HEK293 (cell line): ENCODE measurements at regions not wholly inside any gene's neighbourhood (a gene's known extent, or its start where the extent isn't known, plus 50 kb on each side); places are given as distances from the start of the nearest gene placed in this dataset.

Source experiments
- CTCF ChIA-PET: fragments of 350-600 bp; formaldehyde crosslinking; extraction: SDS; loops from one replicate; lab custom pipeline; 2021; ENCODE audit warnings: antibody characterized with exemption; lab: Yijun Ruan, JAX
- POLR2A ChIA-PET: fragments of 300-600 bp; formaldehyde crosslinking; extraction: SDS; loops from one replicate; lab custom pipeline; 2020; ENCODE audit warnings: antibody characterized with exemption, inconsistent platforms; lab: Yijun Ruan, JAX
- H3K27ac ChIP-seq: fragments of 200-500 bp; sonication (Bioruptor generic); 2 replicates; pipeline ENCODE4 v1.5.1; 2014; ENCODE audit warnings: low read depth, low read length, control low read depth, inconsistent platforms; ENCODE audit errors: extremely low read depth
- H3K36me3 ChIP-seq, 2 experiments: fragments of 200-500 bp in 1 of 2; sonication (Bioruptor generic) in 1 of 2; 1 replicate in 1 of 2; 2 replicates in 1 of 2; pipeline ENCODE4 v1.5.1; 2014 to 2017; ENCODE audit warnings: inconsistent platforms in 2 of 2, low read length in 2 of 2; ENCODE audit not compliant: control insufficient read depth in 2 of 2, insufficient read depth in 1 of 2
- H3K4me1 ChIP-seq: fragments of 200-500 bp; sonication (Bioruptor generic); 2 replicates; pipeline ENCODE4 v1.5.1; 2014; ENCODE audit warnings: mild to moderate bottlenecking, low read length, inconsistent platforms; ENCODE audit not compliant: control insufficient read depth, insufficient read depth
- H3K4me3 ChIP-seq: 2 replicates; pipeline ENCODE4 v1.5.1; 2011; ENCODE audit warnings: low read depth, mild to moderate bottlenecking, control low read depth, low read length, moderate library complexity
- H3K9me3 ChIP-seq: fragments of 200-500 bp; sonication (Bioruptor generic); 2 replicates; pipeline ENCODE4 v1.5.1; 2014; ENCODE audit warnings: low read depth, low read length, inconsistent platforms; ENCODE audit not compliant: control insufficient read depth, insufficient read depth
- GFI1B ChIP-seq: fragments of 450-650 bp; formaldehyde crosslinking; IDR thresholded peaks from 2 replicates; pipeline ENCODE4 v1.5.1; 2016; ENCODE audit warnings: missing biosample characterization, missing genetic modification characterization
- IKZF3 ChIP-seq: fragments of 450-650 bp; IDR thresholded peaks from 2 replicates; pipeline ENCODE4 v1.5.0; 2018; ENCODE audit warnings: missing biosample characterization, mild to moderate bottlenecking, missing genetic modification characterization, moderate library complexity
- SCRT1 ChIP-seq: fragments of 450-650 bp; formaldehyde crosslinking; IDR thresholded peaks from 2 replicates; pipeline ENCODE4 v1.5.1; 2016; ENCODE audit warnings: missing biosample characterization, missing genetic modification characterization, borderline replicate concordance
- ZBTB17 ChIP-seq: fragments of 450-650 bp; formaldehyde crosslinking; IDR thresholded peaks from 2 replicates; pipeline ENCODE4 v1.5.1; 2016; ENCODE audit warnings: missing biosample characterization, missing genetic modification characterization
- ZFP37 ChIP-seq: fragments of 450-650 bp; formaldehyde crosslinking; IDR thresholded peaks from 2 replicates; pipeline ENCODE4 v1.5.1; 2016; ENCODE audit warnings: missing biosample characterization, missing genetic modification characterization
- ZFP69B ChIP-seq: fragments of 450-650 bp; formaldehyde crosslinking; IDR thresholded peaks from 2 replicates; pipeline ENCODE4 v1.5.1; 2016; ENCODE audit warnings: missing biosample characterization, missing genetic modification characterization
- ZNF114 ChIP-seq: fragments of 450-650 bp; formaldehyde crosslinking; IDR thresholded peaks from 2 replicates; pipeline ENCODE4 v1.5.0; 2017; ENCODE audit warnings: missing biosample characterization, missing genetic modification characterization
- ZNF223 ChIP-seq: fragments of 450-650 bp; formaldehyde crosslinking; IDR thresholded peaks from 2 replicates; pipeline ENCODE4 v1.5.1; 2016; ENCODE audit warnings: missing biosample characterization, missing genetic modification characterization
- ZNF274 ChIP-seq, 2 experiments: fragments of 200-500 bp in 1 of 2; fragments of 450-650 bp in 1 of 2; sonication (Bioruptor generic) in 1 of 2; formaldehyde crosslinking in 1 of 2; IDR thresholded peaks; 2 replicates each; pipeline versions ENCODE4 v1.5.1 to v1.6.1; 2014 to 2016; ENCODE audit warnings: borderline replicate concordance in 1 of 2, inconsistent platforms in 1 of 2, low read length in 1 of 2, missing biosample characterization in 1 of 2, missing genetic modification characterization in 1 of 2
- ZNF426 ChIP-seq: fragments of 450-650 bp; formaldehyde crosslinking; IDR thresholded peaks from 2 replicates; pipeline ENCODE4 v1.5.1; 2017; ENCODE audit warnings: missing biosample characterization, missing genetic modification characterization, mild to moderate bottlenecking, inconsistent platforms, moderate library complexity
- ZNF449 ChIP-seq: fragments of 450-650 bp; formaldehyde crosslinking; IDR thresholded peaks from 2 replicates; pipeline ENCODE4 v1.5.1; 2017; ENCODE audit warnings: missing biosample characterization, mild to moderate bottlenecking, missing genetic modification characterization, moderate library complexity
- ZNF670 ChIP-seq: fragments of 450-650 bp; formaldehyde crosslinking; IDR thresholded peaks from 2 replicates; pipeline ENCODE4 v1.5.1; 2016; ENCODE audit warnings: missing biosample characterization, missing genetic modification characterization, low read depth
- ZNF785 ChIP-seq: fragments of 450-650 bp; formaldehyde crosslinking; IDR thresholded peaks from 2 replicates; pipeline ENCODE4 v1.5.1; 2016; ENCODE audit warnings: missing biosample characterization, missing genetic modification characterization
- TF ChIP-seq, protein P1 (sequence below): fragments of 450-650 bp; formaldehyde crosslinking; IDR thresholded peaks from 2 replicates; pipeline ENCODE4 v1.5.1; 2016; ENCODE audit warnings: missing biosample characterization, missing genetic modification characterization, low read depth
- TF ChIP-seq, protein P2 (sequence below): fragments of 450-650 bp; formaldehyde crosslinking; IDR thresholded peaks from 2 replicates; pipeline ENCODE4 v1.5.1; 2016; ENCODE audit warnings: missing biosample characterization, missing genetic modification characterization, low read depth
- TF ChIP-seq, protein P3 (sequence below): fragments of 450-650 bp; formaldehyde crosslinking; IDR thresholded peaks from 2 replicates; pipeline ENCODE4 v1.5.1; 2016; ENCODE audit warnings: missing biosample characterization, missing genetic modification characterization
- TF ChIP-seq, protein P4 (sequence below): fragments of 450-650 bp; formaldehyde crosslinking; IDR thresholded peaks from 2 replicates; pipeline ENCODE4 v1.5.1; 2016; ENCODE audit warnings: missing biosample characterization, missing genetic modification characterization

DNA sequence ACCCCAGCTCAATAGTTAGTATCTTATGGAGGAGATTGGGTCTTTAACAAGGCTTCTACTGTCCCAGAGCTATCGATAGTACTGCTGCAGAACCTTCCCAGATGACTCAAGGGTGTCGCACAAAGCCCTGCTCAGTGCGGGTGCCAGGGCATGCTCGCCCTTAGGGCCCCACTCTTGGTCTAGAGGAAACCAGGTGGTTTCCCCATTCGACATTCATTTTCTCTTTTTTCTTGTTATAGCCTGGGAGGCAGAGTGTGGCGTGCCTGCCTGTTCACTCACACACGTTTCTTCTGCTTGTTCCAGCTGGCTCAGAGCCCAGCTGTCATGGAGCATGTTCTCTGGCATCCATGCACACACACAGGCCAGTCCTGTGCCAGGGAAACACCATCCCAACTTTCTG, 144.5 kb downstream of the SMIM20 start (continued):
- TF ChIP-seq ZNF426 (tag by site-specific recombination): no peak
- TF ChIP-seq, protein P1, sequence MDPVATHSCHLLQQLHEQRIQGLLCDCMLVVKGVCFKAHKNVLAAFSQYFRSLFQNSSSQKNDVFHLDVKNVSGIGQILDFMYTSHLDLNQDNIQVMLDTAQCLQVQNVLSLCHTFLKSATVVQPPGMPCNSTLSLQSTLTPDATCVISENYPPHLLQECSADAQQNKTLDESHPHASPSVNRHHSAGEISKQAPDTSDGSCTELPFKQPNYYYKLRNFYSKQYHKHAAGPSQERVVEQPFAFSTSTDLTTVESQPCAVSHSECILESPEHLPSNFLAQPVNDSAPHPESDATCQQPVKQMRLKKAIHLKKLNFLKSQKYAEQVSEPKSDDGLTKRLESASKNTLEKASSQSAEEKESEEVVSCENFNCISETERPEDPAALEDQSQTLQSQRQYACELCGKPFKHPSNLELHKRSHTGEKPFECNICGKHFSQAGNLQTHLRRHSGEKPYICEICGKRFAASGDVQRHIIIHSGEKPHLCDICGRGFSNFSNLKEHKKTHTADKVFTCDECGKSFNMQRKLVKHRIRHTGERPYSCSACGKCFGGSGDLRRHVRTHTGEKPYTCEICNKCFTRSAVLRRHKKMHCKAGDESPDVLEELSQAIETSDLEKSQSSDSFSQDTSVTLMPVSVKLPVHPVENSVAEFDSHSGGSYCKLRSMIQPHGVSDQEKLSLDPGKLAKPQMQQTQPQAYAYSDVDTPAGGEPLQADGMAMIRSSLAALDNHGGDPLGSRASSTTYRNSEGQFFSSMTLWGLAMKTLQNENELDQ (tag by site-specific recombination): no peak
- TF ChIP-seq, all 188 proteins: peak for 0

DNA sequence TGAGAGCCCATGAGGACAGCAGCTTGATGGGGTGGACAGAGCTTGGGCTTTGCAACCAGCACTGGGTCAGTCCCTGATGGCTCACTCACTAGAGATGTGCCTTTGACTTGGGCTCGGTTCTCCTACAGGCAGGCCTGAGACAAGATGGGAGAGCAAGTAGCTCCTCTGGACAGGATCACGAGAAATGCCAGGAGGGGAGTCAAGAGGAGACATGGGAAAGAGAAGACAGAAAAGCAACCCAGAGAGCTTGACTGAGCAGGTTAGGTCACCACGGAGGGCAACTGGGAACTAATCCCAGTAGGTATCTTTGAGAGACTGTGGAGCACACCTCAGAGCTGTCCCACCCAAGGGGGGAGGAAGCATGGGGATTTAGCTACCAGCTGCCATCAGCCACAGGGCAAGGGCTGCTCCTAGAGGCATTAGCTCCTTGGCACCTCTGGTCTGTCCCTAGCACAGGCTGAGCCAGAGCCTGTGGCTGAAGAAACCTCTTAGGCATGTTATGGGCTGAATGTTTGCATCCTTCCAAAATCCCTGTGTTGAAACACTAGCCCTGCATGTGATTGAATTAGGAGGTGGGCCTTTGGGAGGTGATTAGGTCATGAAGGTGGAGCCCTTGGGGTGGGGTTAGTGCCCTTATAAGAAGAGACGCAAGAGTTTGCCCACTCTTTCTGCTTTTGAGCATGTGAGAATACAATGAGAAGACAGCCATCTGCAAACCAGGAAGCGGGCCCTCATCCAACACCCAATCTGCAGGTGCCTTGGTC, 145.6 kb downstream of the SMIM20 start:
- Histone ChIP-seq H3K9me3 (no peaks in the 10 kb centered on the region), H3K4me3 (no peak overlapping the region), H3K36me3 (no peaks in the 10 kb centered on the region), H3K27ac (no peak overlapping the region), H3K4me1 (no peaks in the 10 kb centered on the region)
- POLR2A ChIA-PET: no interaction called here
- CTCF ChIA-PET: interaction anchor here (1.2 kb wide), 1 partner anchor 10 kb away, joined by 3 read pairs; no protein-coding TSS in a partner anchor
- TF ChIP-seq ZNF114 (no peak), ZNF449 (tag by site-specific recombination) (no peak), ZNF223 (no peak), IKZF3 (tag by site-specific recombination) (no peak), ZFP37 (no peak), GFI1B (no peak), SCRT1 (tag by site-specific recombination) (no peak), ZNF785 (tag by site-specific recombination) (no peak), ZBTB17 (tag by site-specific recombination) (no peak), ZNF670 (no peak), ZNF274 (IDR thresholded peaks at IDR 0.05; ENCODE audit: low read length) (no peak), ZNF274 (tag by site-specific recombination; IDR thresholded peaks at IDR 0.05; ENCODE audit: borderline replicate concordance) (no peak), ZFP69B (tag by site-specific recombination) (no peak)
- TF ChIP-seq, protein P2, sequence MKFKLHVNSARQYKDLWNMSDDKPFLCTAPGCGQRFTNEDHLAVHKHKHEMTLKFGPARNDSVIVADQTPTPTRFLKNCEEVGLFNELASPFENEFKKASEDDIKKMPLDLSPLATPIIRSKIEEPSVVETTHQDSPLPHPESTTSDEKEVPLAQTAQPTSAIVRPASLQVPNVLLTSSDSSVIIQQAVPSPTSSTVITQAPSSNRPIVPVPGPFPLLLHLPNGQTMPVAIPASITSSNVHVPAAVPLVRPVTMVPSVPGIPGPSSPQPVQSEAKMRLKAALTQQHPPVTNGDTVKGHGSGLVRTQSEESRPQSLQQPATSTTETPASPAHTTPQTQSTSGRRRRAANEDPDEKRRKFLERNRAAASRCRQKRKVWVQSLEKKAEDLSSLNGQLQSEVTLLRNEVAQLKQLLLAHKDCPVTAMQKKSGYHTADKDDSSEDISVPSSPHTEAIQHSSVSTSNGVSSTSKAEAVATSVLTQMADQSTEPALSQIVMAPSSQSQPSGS (tag by site-specific recombination): no peak
- TF ChIP-seq, protein P3, sequence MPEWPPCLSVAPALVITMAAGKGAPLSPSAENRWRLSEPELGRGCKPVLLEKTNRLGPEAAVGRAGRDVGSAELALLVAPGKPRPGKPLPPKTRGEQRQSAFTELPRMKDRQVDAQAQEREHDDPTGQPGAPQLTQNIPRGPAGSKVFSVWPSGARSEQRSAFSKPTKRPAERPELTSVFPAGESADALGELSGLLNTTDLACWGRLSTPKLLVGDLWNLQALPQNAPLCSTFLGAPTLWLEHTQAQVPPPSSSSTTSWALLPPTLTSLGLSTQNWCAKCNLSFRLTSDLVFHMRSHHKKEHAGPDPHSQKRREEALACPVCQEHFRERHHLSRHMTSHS (tag by site-specific recombination): no peak
- TF ChIP-seq, protein P4, sequence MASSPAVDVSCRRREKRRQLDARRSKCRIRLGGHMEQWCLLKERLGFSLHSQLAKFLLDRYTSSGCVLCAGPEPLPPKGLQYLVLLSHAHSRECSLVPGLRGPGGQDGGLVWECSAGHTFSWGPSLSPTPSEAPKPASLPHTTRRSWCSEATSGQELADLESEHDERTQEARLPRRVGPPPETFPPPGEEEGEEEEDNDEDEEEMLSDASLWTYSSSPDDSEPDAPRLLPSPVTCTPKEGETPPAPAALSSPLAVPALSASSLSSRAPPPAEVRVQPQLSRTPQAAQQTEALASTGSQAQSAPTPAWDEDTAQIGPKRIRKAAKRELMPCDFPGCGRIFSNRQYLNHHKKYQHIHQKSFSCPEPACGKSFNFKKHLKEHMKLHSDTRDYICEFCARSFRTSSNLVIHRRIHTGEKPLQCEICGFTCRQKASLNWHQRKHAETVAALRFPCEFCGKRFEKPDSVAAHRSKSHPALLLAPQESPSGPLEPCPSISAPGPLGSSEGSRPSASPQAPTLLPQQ (tag by site-specific recombination): no peak
